Ammon's horn (tissue), 1 donor: ENCODE measurements at regions not wholly inside any gene's neighbourhood (a gene's known extent, or its start where the extent isn't known, plus 50 kb on each side); places are given as distances from the start of the nearest gene placed in this dataset.
"Not testable (repeated sequence)": the region's sequence is repeated elsewhere in the genome, so short reads cannot be mapped to it uniquely, and the experiment has no call there.

Experiments
- DNase-seq: peaks from one replicate; pipeline ENCODE4 v3.0.0-alpha.2; 2016; ENCODE audit warnings: low spot score

GRCh38 chr18:54433368-54433767, 75.7 kb downstream of the C18orf54 start:
- DNase-seq = no peak

- DNase-seq = no peak
Measured at GRCh38 chr18:54433857-54434256, 76.2 kb downstream of the C18orf54 start.

GRCh38 chr18:54434453-54434852, 76.7 kb downstream of the C18orf54 start:
- no peak for DNase-seq

- DNase-seq = no peak
Measured at GRCh38 chr18:54436501-54436900, 78.8 kb downstream of the C18orf54 start.

- DNase-seq = no peak
Measured at GRCh38 chr18:54440292-54440691, 82.6 kb downstream of the C18orf54 start.

- DNase-seq = peak; percentile 77
Measured at GRCh38 chr18:54444319-54444914, 86.7 kb downstream of the C18orf54 start.

- no peak for DNase-seq
Measured at GRCh38 chr18:54453996-54454395, 96.3 kb downstream of the C18orf54 start.

GRCh38 chr18:54465502-54465901, 107.8 kb downstream of the C18orf54 start:
- DNase-seq = no peak

GRCh38 chr18:54466248-54467005, 108.7 kb downstream of the C18orf54 start:
- DNase-seq = no peak

- no peak for DNase-seq
Measured at GRCh38 chr18:54479365-54479764, 111.7 kb upstream of the DYNAP start.

- DNase-seq = no peak
Measured at GRCh38 chr18:54480616-54481015, 110.4 kb upstream of the DYNAP start.

- DNase-seq = not testable (repeated sequence)
Measured at GRCh38 chr18:54502451-54502850, 88.6 kb upstream of the DYNAP start.

GRCh38 chr18:54503131-54503894, 87.7 kb upstream of the DYNAP start:
- no peak for DNase-seq

- DNase-seq = no peak
Measured at GRCh38 chr18:54506516-54507261, 84.4 kb upstream of the DYNAP start.

GRCh38 chr18:54509793-54510192, 81.3 kb upstream of the DYNAP start:
- no peak for DNase-seq

GRCh38 chr18:54515149-54515548, 75.9 kb upstream of the DYNAP start:
- DNase-seq = no peak

GRCh38 chr18:54517521-54517920, 73.5 kb upstream of the DYNAP start:
- no peak for DNase-seq

- DNase-seq = no peak
Measured at GRCh38 chr18:54521846-54522245, 69.2 kb upstream of the DYNAP start.

GRCh38 chr18:54528942-54529376, 62.1 kb upstream of the DYNAP start:
- no peak for DNase-seq

GRCh38 chr18:54529444-54529843, 61.6 kb upstream of the DYNAP start:
- DNase-seq = no peak

GRCh38 chr18:54530285-54530684, 60.8 kb upstream of the DYNAP start:
- no peak for DNase-seq

- DNase-seq = no peak
Measured at GRCh38 chr18:54531402-54532065, 59.5 kb upstream of the DYNAP start.
